ENCODE measurements at regions not wholly inside any gene's neighbourhood (a gene's known extent, or its start where the extent isn't known, plus 50 kb on each side); places are given as distances from the start of the nearest gene placed in this dataset.
A peak's percentile ranks its signal among the peaks of the same experiment; 100 is the strongest.

GRCh38 chr6:148105695-148106094 lies 236.9 kb upstream of the SASH1 start:
- no peak for DNase-seq (ENCODE audit: low read depth)

GRCh38 chr6:148107911-148108310 lies 234.7 kb upstream of the SASH1 start:
- DNase-seq (ENCODE audit: low read depth), result no peak

- no peak for DNase-seq (ENCODE audit: low read depth)
Measured at GRCh38 chr6:148109732-148110131, 232.9 kb upstream of the SASH1 start.

- no peak for DNase-seq (ENCODE audit: low read depth)
Measured at GRCh38 chr6:148110925-148111324, 231.7 kb upstream of the SASH1 start.

- no peak for DNase-seq (ENCODE audit: low read depth)
Measured at GRCh38 chr6:148112851-148113319, 229.8 kb upstream of the SASH1 start.

GRCh38 chr6:148116001-148116400 lies 226.6 kb upstream of the SASH1 start:
- DNase-seq (ENCODE audit: low read depth), result no peak

- no peak for DNase-seq (ENCODE audit: low read depth)
Measured at GRCh38 chr6:148118244-148118643, 224.4 kb upstream of the SASH1 start.

GRCh38 chr6:148128014-148128730 lies 214.5 kb upstream of the SASH1 start:
- DNase-seq (ENCODE audit: low read depth), result no peak

GRCh38 chr6:148134592-148134991 lies 208.0 kb upstream of the SASH1 start:
- DNase-seq (ENCODE audit: low read depth), result no peak

GRCh38 chr6:148136586-148136985 lies 206.1 kb upstream of the SASH1 start:
- no peak for DNase-seq (ENCODE audit: low read depth)

GRCh38 chr6:148137652-148138051 lies 205.0 kb upstream of the SASH1 start:
- DNase-seq (ENCODE audit: low read depth), result no peak

GRCh38 chr6:148138573-148138972 lies 204.1 kb upstream of the SASH1 start:
- no peak for DNase-seq (ENCODE audit: low read depth)

- DNase-seq (ENCODE audit: low read depth), result no peak
Measured at GRCh38 chr6:148140772-148141557, 201.7 kb upstream of the SASH1 start.

- no peak for DNase-seq (ENCODE audit: low read depth)
Measured at GRCh38 chr6:148142821-148143220, 199.8 kb upstream of the SASH1 start.

- DNase-seq (ENCODE audit: low read depth), result no peak
Measured at GRCh38 chr6:148143771-148144170, 198.9 kb upstream of the SASH1 start.

- peak; percentile 42 for DNase-seq (ENCODE audit: low read depth)
Measured at GRCh38 chr6:148144917-148145521, 197.6 kb upstream of the SASH1 start.

- no peak for DNase-seq (ENCODE audit: low read depth)
Measured at GRCh38 chr6:148146717-148147462, 195.7 kb upstream of the SASH1 start.

GRCh38 chr6:148147463-148147830 lies 195.2 kb upstream of the SASH1 start:
- no peak for DNase-seq (ENCODE audit: low read depth)

- DNase-seq (ENCODE audit: low read depth), result no peak
Measured at GRCh38 chr6:148151896-148152643, 190.6 kb upstream of the SASH1 start.

- DNase-seq (ENCODE audit: low read depth), result no peak
Measured at GRCh38 chr6:148154668-148155067, 188.0 kb upstream of the SASH1 start.

GRCh38 chr6:148155293-148155692 lies 187.3 kb upstream of the SASH1 start:
- DNase-seq (ENCODE audit: low read depth), result no peak

GRCh38 chr6:148157841-148158240 lies 184.8 kb upstream of the SASH1 start:
- no peak for DNase-seq (ENCODE audit: low read depth)

Data from GM04504 (cell line).